HepG2 (cell line): ENCODE measurements at regions not wholly inside any gene's neighbourhood (a gene's known extent, or its start where the extent isn't known, plus 50 kb on each side); places are given as distances from the start of the nearest gene placed in this dataset.

ENCODE experiments used
- ATAC-seq: fragments of 200-7000 bp; cut with Tn5 transposase; 3 replicates; pipeline ENCODE4 v1.9.1; 2020; ENCODE audit warnings: mild to moderate bottlenecking, moderate library complexity
- BruUV-seq: library from RNA; stranded (reverse); fragments of 400-500 nt; replicated peaks from 2 replicates; lab custom pipeline; 2021; lab: Mats Ljungman, UMichigan
- CTCF ChIA-PET: fragments of 300-600 bp; formaldehyde crosslinking; extraction: SDS; loops from one replicate; lab custom pipeline; 2021; ENCODE audit warnings: low total read pairs, inconsistent platforms, low intra/inter-chr PET ratio; lab: Yijun Ruan, JAX
- POLR2A ChIA-PET: fragments of 350-600 bp; sonication (Branson Sonifier 250); formaldehyde crosslinking; loops from one replicate; lab custom pipeline; 2020; ENCODE audit warnings: antibody characterized with exemption, inconsistent platforms; lab: Yijun Ruan, JAX
- DNase-seq: peaks from one replicate; pipeline ENCODE4 v3.0.0-alpha.2; 2015; ENCODE audit warnings: low spot score
- FAIRE-seq: peaks from 3 replicates; lab custom pipeline; 2011; peaks lifted over from hg19 to GRCh38; lab: Jason Lieb, UNC
- H2AFZ ChIP-seq: one replicate; pipeline ENCODE4 v1.6.1; 2011; ENCODE audit warnings: low read length, inconsistent platforms
- H3K27ac ChIP-seq: fragments of 300-600 bp; 3 replicates; pipeline ENCODE4 v1.8.0; 2011; ENCODE audit warnings: mixed run types, mild to moderate bottlenecking, mixed read lengths, low read length, inconsistent platforms; ENCODE audit not compliant: insufficient read depth; ENCODE audit errors: extremely low read length
- H3K27me3 ChIP-seq, 2 experiments: fragments of 200-600 bp in 1 of 2; 2 replicates in 1 of 2; 3 replicates in 1 of 2; pipeline versions ENCODE4 v1.6.0 to v1.8.0; 2011; ENCODE audit warnings: low read length in 2 of 2, mild to moderate bottlenecking in 2 of 2, moderate library complexity in 2 of 2, inconsistent platforms in 1 of 2; ENCODE audit not compliant: insufficient read depth in 2 of 2, control insufficient read depth in 1 of 2
- H3K36me3 ChIP-seq, 2 experiments: fragments of 200-600 bp in 1 of 2; replicated peaks in 1 of 2; 2 replicates in 1 of 2; 3 replicates in 1 of 2; pipeline versions ENCODE4 v1.5.1 to v1.8.0; 2011; ENCODE audit warnings: low read length in 2 of 2, inconsistent platforms in 1 of 2; ENCODE audit not compliant: insufficient read depth in 2 of 2, control insufficient read depth in 1 of 2
- H3K4me1 ChIP-seq: 2 replicates; pipeline ENCODE4 v1.5.1; 2012; ENCODE audit warnings: low read length, inconsistent platforms; ENCODE audit not compliant: insufficient read depth
- H3K4me2 ChIP-seq: 2 replicates; pipeline ENCODE4 v1.6.0; 2011; ENCODE audit warnings: low read depth, low read length, inconsistent platforms
- H3K4me3 ChIP-seq, 3 experiments: fragments of 200-600 bp in 1 of 3; sonication (generic), shearing (Covaris generic) in 1 of 3; replicated peaks in 1 of 3; 2 replicates each; pipeline ENCODE4 v1.5.1; 2011 to 2016; ENCODE audit warnings: low read length in 3 of 3, inconsistent platforms in 2 of 3, low read depth in 2 of 3, mild to moderate bottlenecking in 2 of 3, control low read depth in 1 of 3, mixed read lengths in 1 of 3; ENCODE audit not compliant: insufficient read depth in 1 of 3
- H3K79me2 ChIP-seq: one replicate; pipeline ENCODE4 v1.6.1; 2011; ENCODE audit warnings: low read length, inconsistent platforms; ENCODE audit not compliant: insufficient read depth
- H3K9ac ChIP-seq: 2 replicates; pipeline ENCODE4 v1.6.0; 2011; ENCODE audit warnings: mild to moderate bottlenecking, low read depth, low read length, inconsistent platforms; ENCODE audit not compliant: insufficient read depth
- H3K9me3 ChIP-seq: 2 replicates; pipeline ENCODE4 v1.5.1; 2012; ENCODE audit warnings: mild to moderate bottlenecking, low read length
- H4K20me1 ChIP-seq: 2 replicates; pipeline ENCODE4 v1.6.0; 2011; ENCODE audit warnings: inconsistent platforms, mild to moderate bottlenecking, low read length, moderate library complexity; ENCODE audit not compliant: insufficient read depth
- CEBPZ ChIP-seq: IDR thresholded peaks from 2 replicates; pipeline ENCODE4 v1.6.1; 2012; ENCODE audit warnings: low read length, improper control_type of control experiment
- FOSL1 ChIP-seq: sonication (generic); formaldehyde crosslinking; IDR thresholded peaks from 2 replicates; pipeline ENCODE4 v1.9.0; 2021; ENCODE audit warnings: missing genetic modification reagents, borderline replicate concordance
- ISL2 ChIP-seq: sonication (generic); formaldehyde crosslinking; IDR thresholded peaks from 2 replicates; pipeline ENCODE4 v1.5.0; 2020; ENCODE audit warnings: missing genetic modification reagents
- KLF9 ChIP-seq: IDR thresholded peaks from 2 replicates; pipeline ENCODE4 v1.6.1; 2016; ENCODE audit warnings: low read depth
- RBM39 ChIP-seq: fragments of 200-400 bp; formaldehyde crosslinking; IDR thresholded peaks from one replicate; pipeline ENCODE4 v1.6.1; 2018; ENCODE audit warnings: antibody characterized with exemption, mild to moderate bottlenecking, low read depth, low read length; ENCODE audit not compliant: poor library complexity, severe bottlenecking
- RORA ChIP-seq: sonication (generic); formaldehyde crosslinking; IDR thresholded peaks from 2 replicates; pipeline ENCODE4 v1.5.0; 2020; ENCODE audit warnings: mild to moderate bottlenecking, missing genetic modification reagents, moderate library complexity
- TEF ChIP-seq: sonication (generic); formaldehyde crosslinking; IDR thresholded peaks from 2 replicates; pipeline ENCODE4 v1.5.0; 2020; ENCODE audit warnings: missing genetic modification reagents
- TOPORS ChIP-seq: sonication (generic); formaldehyde crosslinking; IDR thresholded peaks from 2 replicates; pipeline ENCODE4 v1.8.0; 2023; ENCODE audit warnings: mild to moderate bottlenecking, missing genetic modification reagents
- YEATS4 ChIP-seq: sonication (generic); formaldehyde crosslinking; IDR thresholded peaks from 2 replicates; pipeline ENCODE4 v1.4.0; 2020; ENCODE audit warnings: missing genetic modification reagents, borderline replicate concordance
- ZNF264 ChIP-seq: sonication (generic); formaldehyde crosslinking; IDR thresholded peaks from 2 replicates; pipeline ENCODE4 v1.4.0; 2020; ENCODE audit warnings: missing genetic modification reagents
- ZNF292 ChIP-seq: sonication (generic); formaldehyde crosslinking; IDR thresholded peaks from 2 replicates; pipeline ENCODE4 v1.8.1; 2022; ENCODE audit warnings: mild to moderate bottlenecking, low read depth, missing genetic modification reagents, borderline replicate concordance
- ZNF556 ChIP-seq: sonication (generic); formaldehyde crosslinking; IDR thresholded peaks from 2 replicates; pipeline ENCODE4 v1.4.0; 2020; ENCODE audit warnings: mild to moderate bottlenecking, missing genetic modification reagents, borderline replicate concordance
- WGBS: methylation state at CpG from one replicate; pipeline ENCODE4 v1.1.6; 2017; ENCODE audit warnings: low lambda C conversion rate; 5-methylcytosine and 5-hydroxymethylcytosine counted together
- in situ Hi-C: cut with HindIII; loops from 2 replicates; pipeline ENCODE4 v1.10.0; 2017; ENCODE audit warnings: low pct_unique_long_range_greater_than_20kb; ENCODE audit not compliant: extremely low pct_ligation_motif_present
- intact Hi-C: fragments of 100-400 bp; cut with micrococcal nuclease; formaldehyde crosslinking; loops from one replicate; pipeline ENCODE4 v1.10.0; 2022; ENCODE audit not compliant: unreplicated experiment
- TF ChIP-seq, protein P1 (sequence below): sonication (generic); formaldehyde crosslinking; conservative IDR thresholded peaks from 2 replicates; pipeline ENCODE4 v1.5.0; 2020; ENCODE audit warnings: missing genetic modification reagents

DNA sequence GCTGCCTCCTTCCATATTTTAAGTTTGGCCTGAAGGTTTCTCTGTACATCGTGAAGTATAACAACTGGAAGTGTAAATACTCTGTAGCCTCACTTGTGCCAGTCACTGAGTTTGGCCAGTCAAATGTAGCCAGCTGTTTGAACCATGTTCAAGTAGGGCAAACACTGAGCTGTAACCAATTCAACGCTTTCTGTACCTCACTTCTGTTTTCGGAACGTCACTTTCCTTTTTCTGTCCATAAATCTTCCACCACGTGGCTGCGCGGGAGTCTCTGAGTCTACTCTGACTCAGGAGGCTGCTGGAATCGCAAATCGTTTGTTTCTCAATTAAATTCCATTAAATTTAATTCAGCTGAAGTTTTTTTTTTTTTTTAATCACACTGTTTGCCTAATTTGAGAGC lies 88.8 kb upstream of the RARB start:
- no peak for DNase-seq
- H3K4me1 ChIP-seq, result no peaks in the 10 kb centered on the region
- TF ChIP-seq CEBPZ (no peak), KLF9 (CRISPR knock-in tag) (no peak), RORA (no peak), FOSL1 (CRISPR knock-in tag) (no peak)
- TF ChIP-seq, all 625 proteins: peak for 0
- no peak overlapping the region for H3K4me2 ChIP-seq
- in situ Hi-C loops (no loop called here), intact Hi-C loops (no loop called here)
- no peak overlapping the region for H2AFZ ChIP-seq
- no peaks in the 10 kb centered on the region for H3K79me2 ChIP-seq
- no peaks in the 10 kb centered on the region for H4K20me1 ChIP-seq
- CTCF ChIA-PET, result no interaction called here
- H3K27ac ChIP-seq, result no peak overlapping the region
- POLR2A ChIA-PET, result no interaction called here
- no peaks in the 10 kb centered on the region for H3K9me3 ChIP-seq
- no peaks in the 10 kb centered on the region for H3K36me3 ChIP-seq
- no TSS peak for BruUV-seq
- FAIRE-seq (no peak), ATAC-seq (no peak)
- WGBS, result 25% methylated on average over 9 of the region's 9 CpGs
- no peak overlapping the region for H3K4me3 ChIP-seq
- H3K27me3 ChIP-seq, result no peaks in the 10 kb centered on the region
- no peak overlapping the region for H3K9ac ChIP-seq

- no peaks in the 10 kb centered on the region for H3K27me3 ChIP-seq
- DNase-seq, result no peak
- no peak for TF ChIP-seq TOPORS
- TF ChIP-seq ZNF292 (CRISPR knock-in tag), result no peak
- TF ChIP-seq ISL2, result no peak
- TF ChIP-seq ZNF264 (CRISPR knock-in tag), result no peak
- no peak for TF ChIP-seq ZNF556
- TF ChIP-seq, protein P1, sequence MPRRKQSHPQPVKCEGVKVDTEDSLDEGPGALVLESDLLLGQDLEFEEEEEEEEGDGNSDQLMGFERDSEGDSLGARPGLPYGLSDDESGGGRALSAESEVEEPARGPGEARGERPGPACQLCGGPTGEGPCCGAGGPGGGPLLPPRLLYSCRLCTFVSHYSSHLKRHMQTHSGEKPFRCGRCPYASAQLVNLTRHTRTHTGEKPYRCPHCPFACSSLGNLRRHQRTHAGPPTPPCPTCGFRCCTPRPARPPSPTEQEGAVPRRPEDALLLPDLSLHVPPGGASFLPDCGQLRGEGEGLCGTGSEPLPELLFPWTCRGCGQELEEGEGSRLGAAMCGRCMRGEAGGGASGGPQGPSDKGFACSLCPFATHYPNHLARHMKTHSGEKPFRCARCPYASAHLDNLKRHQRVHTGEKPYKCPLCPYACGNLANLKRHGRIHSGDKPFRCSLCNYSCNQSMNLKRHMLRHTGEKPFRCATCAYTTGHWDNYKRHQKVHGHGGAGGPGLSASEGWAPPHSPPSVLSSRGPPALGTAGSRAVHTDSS, result no peak
- no peak for TF ChIP-seq TEF (CRISPR knock-in tag)
- no peak for TF ChIP-seq RBM39
- TF ChIP-seq YEATS4 (CRISPR knock-in tag), result no peak
These were observed 83.4 kb upstream of the RARB start for GRCh38 chr3:25344670-25345069.

More at GRCh38 chr3:25344670-25345069, 83.4 kb upstream of the RARB start:
- no peak for FAIRE-seq
- ATAC-seq, result no peak
- no peak overlapping the region for H3K4me3 ChIP-seq
- intact Hi-C loops (no loop called here), in situ Hi-C loops (no loop called here)
- POLR2A ChIA-PET, result no interaction called here
- no peaks in the 10 kb centered on the region for H4K20me1 ChIP-seq
- no peak overlapping the region for H3K4me2 ChIP-seq
- H3K27ac ChIP-seq, result no peak overlapping the region
- H3K4me1 ChIP-seq, result no peaks in the 10 kb centered on the region
- H2AFZ ChIP-seq, result no peak overlapping the region
- H3K79me2 ChIP-seq, result no peaks in the 10 kb centered on the region
- H3K9me3 ChIP-seq, result no peaks in the 10 kb centered on the region
- H3K9ac ChIP-seq, result no peak overlapping the region
- CTCF ChIA-PET, result no interaction called here
- WGBS, result 8% methylated on average over 1 of the region's 1 CpG
- H3K36me3 ChIP-seq, result no peaks in the 10 kb centered on the region
- no TSS peak for BruUV-seq
